ENCODE measurements at regions not wholly inside any gene's neighbourhood (a gene's known extent, or its start where the extent isn't known, plus 50 kb on each side); places are given as distances from the start of the nearest gene placed in this dataset.

- H3K23ac ChIP-seq (ENCODE audit: low read length): no peak overlapping the region
- H2AK5ac ChIP-seq (ENCODE audit: low read length): no peak overlapping the region
- H3K79me1 ChIP-seq (ENCODE audit: low read length): no peaks in the 10 kb centered on the region
- no CpG with 5 or more reads among the region's 9 CpGs for WGBS (ENCODE audit: extremely low coverage, insufficient coverage, low lambda C conversion rate)
- H3K4me1 ChIP-seq (ENCODE audit: control insufficient read depth, low read depth, low read length): no peaks in the 10 kb centered on the region
- no peaks in the 10 kb centered on the region for H3K36me3 ChIP-seq (ENCODE audit: control insufficient read depth, insufficient read depth, low read length)
- H4K8ac ChIP-seq (ENCODE audit: low read depth, low read length): no peak overlapping the region
- H2BK120ac ChIP-seq (ENCODE audit: low read depth, low read length): no peak overlapping the region
- H3K79me2 ChIP-seq (ENCODE audit: control insufficient read depth, insufficient read depth, low read length): no peaks in the 10 kb centered on the region
- H2BK5ac ChIP-seq (ENCODE audit: low read length): no peak overlapping the region
- H4K5ac ChIP-seq (ENCODE audit: low read length): no peak overlapping the region
- no peak overlapping the region for H3K4me2 ChIP-seq (ENCODE audit: low read length)
- H3K56ac ChIP-seq (ENCODE audit: low read length): no peak overlapping the region
- H3K9ac ChIP-seq (ENCODE audit: low read length): no peak overlapping the region
- H3K27ac ChIP-seq (ENCODE audit: low read depth, low read length): no peak overlapping the region
- no peaks in the 10 kb centered on the region for H3K27me3 ChIP-seq (ENCODE audit: insufficient read depth, low read length, poor library complexity)
- no peak overlapping the region for H3K4ac ChIP-seq (ENCODE audit: low read depth, low read length)
- no peak for DNase-seq
- H2BK15ac ChIP-seq (replicated peaks; ENCODE audit: low read depth): no peak overlapping the region
- H3K18ac ChIP-seq (ENCODE audit: low read length): no peak overlapping the region
- no peak overlapping the region for H3K4me3 ChIP-seq (ENCODE audit: low read length)
Measured at GRCh38 chr5:178787889-178788288, 57.4 kb upstream of the ZNF354A start.

DNA sequence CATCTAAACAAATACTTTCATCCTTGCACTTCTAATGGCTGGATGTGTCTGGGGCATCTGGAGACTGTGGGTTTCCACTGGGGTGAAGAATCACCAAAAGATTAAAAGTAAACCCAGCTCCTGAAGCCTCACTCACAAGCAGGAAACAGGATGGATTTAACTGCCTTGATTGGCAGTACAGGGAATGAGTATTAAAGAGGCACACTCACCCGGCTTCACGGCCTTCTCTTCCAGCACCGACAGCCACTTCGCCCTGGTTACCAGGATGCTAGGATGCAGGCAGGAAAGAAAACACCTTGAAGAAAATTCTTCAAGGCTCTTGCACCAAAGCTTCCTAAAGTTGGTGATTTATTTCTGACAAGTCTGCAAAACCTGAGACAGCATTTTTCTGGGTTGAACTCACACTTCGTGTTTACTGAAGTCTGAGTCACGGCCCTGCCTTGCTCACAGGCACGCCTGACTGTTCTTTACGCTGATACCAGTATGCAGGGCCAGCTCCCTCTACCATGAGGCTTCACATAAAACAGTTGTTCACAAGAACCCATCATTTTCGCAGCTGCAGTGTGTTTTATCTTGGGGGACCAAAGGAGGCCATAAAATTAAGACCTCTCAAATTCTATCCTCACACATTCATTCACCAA is 56.5 kb upstream of the ZNF354A start:
- no peak for DNase-seq
- no peak overlapping the region for H3K27ac ChIP-seq (ENCODE audit: low read depth, low read length)
- WGBS (ENCODE audit: extremely low coverage, insufficient coverage, low lambda C conversion rate): no CpG with 5 or more reads among the region's 9 CpGs

DNA sequence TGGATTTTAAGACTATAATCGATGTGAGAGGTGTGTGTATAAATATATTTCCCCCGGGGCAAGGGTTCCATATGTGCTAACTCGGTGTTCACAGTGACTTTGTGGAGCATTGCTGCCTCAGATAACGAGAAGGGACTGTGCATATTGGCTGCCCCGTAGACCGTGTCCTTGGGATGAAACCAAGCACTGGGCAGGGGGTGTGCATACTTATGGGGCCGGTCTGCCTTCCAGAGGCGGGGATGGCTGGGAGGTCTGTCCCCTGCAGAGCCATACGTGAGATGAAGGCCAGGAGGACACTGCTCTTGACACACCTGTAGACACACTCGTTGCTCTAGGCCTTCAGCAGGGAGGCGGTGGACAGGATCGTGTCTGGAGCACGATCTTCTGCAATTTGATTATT is 56.0 kb upstream of the ZNF354A start:
- H3K79me1 ChIP-seq (ENCODE audit: low read length): no peaks in the 10 kb centered on the region
- no peaks in the 10 kb centered on the region for H3K4me1 ChIP-seq (ENCODE audit: control insufficient read depth, low read depth, low read length)
- H3K23ac ChIP-seq (ENCODE audit: low read length): no peak overlapping the region
- H3K79me2 ChIP-seq (ENCODE audit: control insufficient read depth, insufficient read depth, low read length): no peaks in the 10 kb centered on the region
- H3K4me3 ChIP-seq (ENCODE audit: low read length): no peak overlapping the region
- H3K4ac ChIP-seq (ENCODE audit: low read depth, low read length): no peak overlapping the region
- no CpG with 5 or more reads among the region's 13 CpGs for WGBS (ENCODE audit: extremely low coverage, insufficient coverage, low lambda C conversion rate)
- H3K9ac ChIP-seq (ENCODE audit: low read length): no peak overlapping the region
- no peaks in the 10 kb centered on the region for H3K36me3 ChIP-seq (ENCODE audit: control insufficient read depth, insufficient read depth, low read length)
- H2BK5ac ChIP-seq (ENCODE audit: low read length): no peak overlapping the region
- no peak overlapping the region for H3K18ac ChIP-seq (ENCODE audit: low read length)
- no peak overlapping the region for H3K27ac ChIP-seq (ENCODE audit: low read depth, low read length)
- no peak overlapping the region for H3K56ac ChIP-seq (ENCODE audit: low read length)
- H4K8ac ChIP-seq (ENCODE audit: low read depth, low read length): no peak overlapping the region
- no peaks in the 10 kb centered on the region for H3K27me3 ChIP-seq (ENCODE audit: insufficient read depth, low read length, poor library complexity)
- H2AK5ac ChIP-seq (ENCODE audit: low read length): no peak overlapping the region
- H2BK120ac ChIP-seq (ENCODE audit: low read depth, low read length): no peak overlapping the region
- no peak overlapping the region for H3K4me2 ChIP-seq (ENCODE audit: low read length)
- DNase-seq: no peak
- H4K5ac ChIP-seq (ENCODE audit: low read length): no peak overlapping the region
- no peak overlapping the region for H2BK15ac ChIP-seq (replicated peaks; ENCODE audit: low read depth)

More for the DNA sequence above, 56.5 kb upstream of the ZNF354A start:
- H3K4ac ChIP-seq (ENCODE audit: low read depth, low read length): no peak overlapping the region
- no peak overlapping the region for H3K18ac ChIP-seq (ENCODE audit: low read length)
- H3K79me2 ChIP-seq (ENCODE audit: control insufficient read depth, insufficient read depth, low read length): no peaks in the 10 kb centered on the region
- no peak overlapping the region for H2BK5ac ChIP-seq (ENCODE audit: low read length)
- H4K8ac ChIP-seq (ENCODE audit: low read depth, low read length): no peak overlapping the region
- H2BK15ac ChIP-seq (replicated peaks; ENCODE audit: low read depth): no peak overlapping the region
- H3K4me3 ChIP-seq (ENCODE audit: low read length): no peak overlapping the region
- H2AK5ac ChIP-seq (ENCODE audit: low read length): no peak overlapping the region
- H3K9ac ChIP-seq (ENCODE audit: low read length): no peak overlapping the region
- no peak overlapping the region for H3K4me2 ChIP-seq (ENCODE audit: low read length)
- H4K5ac ChIP-seq (ENCODE audit: low read length): no peak overlapping the region
- no peaks in the 10 kb centered on the region for H3K27me3 ChIP-seq (ENCODE audit: insufficient read depth, low read length, poor library complexity)
- H3K23ac ChIP-seq (ENCODE audit: low read length): no peak overlapping the region
- H3K79me1 ChIP-seq (ENCODE audit: low read length): no peaks in the 10 kb centered on the region
- no peak overlapping the region for H3K56ac ChIP-seq (ENCODE audit: low read length)
- no peak overlapping the region for H2BK120ac ChIP-seq (ENCODE audit: low read depth, low read length)
- no peaks in the 10 kb centered on the region for H3K36me3 ChIP-seq (ENCODE audit: control insufficient read depth, insufficient read depth, low read length)
- no peaks in the 10 kb centered on the region for H3K4me1 ChIP-seq (ENCODE audit: control insufficient read depth, low read depth, low read length)

DNA sequence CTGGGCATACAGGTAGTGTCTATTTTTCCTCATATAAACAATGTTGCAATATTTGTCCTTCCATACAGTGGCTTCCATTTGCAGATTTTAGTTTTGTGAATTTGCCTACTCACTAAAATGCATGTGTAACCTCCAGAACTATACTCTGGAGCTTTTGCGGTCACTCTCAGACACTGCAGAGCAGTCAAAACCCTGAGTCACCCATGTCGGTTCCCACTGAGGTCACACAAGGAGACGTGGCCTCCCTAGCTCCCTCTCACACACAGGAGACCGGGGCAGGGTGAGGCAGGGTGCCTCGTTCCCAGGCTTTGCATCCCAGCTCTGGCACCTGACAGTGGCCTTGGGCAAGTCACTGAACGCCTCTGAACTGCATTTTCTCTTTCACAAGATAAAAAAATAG is 55.5 kb upstream of the ZNF354A start:
- H3K27ac ChIP-seq (ENCODE audit: low read depth, low read length): no peak overlapping the region
- DNase-seq: no peak
- H3K56ac ChIP-seq (ENCODE audit: low read length): no peak overlapping the region
- no peak overlapping the region for H2AK5ac ChIP-seq (ENCODE audit: low read length)
- H2BK5ac ChIP-seq (ENCODE audit: low read length): no peak overlapping the region
- no peak overlapping the region for H3K4ac ChIP-seq (ENCODE audit: low read depth, low read length)
- no peak overlapping the region for H4K8ac ChIP-seq (ENCODE audit: low read depth, low read length)
- WGBS (ENCODE audit: extremely low coverage, insufficient coverage, low lambda C conversion rate): no CpG with 5 or more reads among the region's 6 CpGs
- H3K79me2 ChIP-seq (ENCODE audit: control insufficient read depth, insufficient read depth, low read length): no peaks in the 10 kb centered on the region
- no peak overlapping the region for H2BK120ac ChIP-seq (ENCODE audit: low read depth, low read length)
- no peaks in the 10 kb centered on the region for H3K27me3 ChIP-seq (ENCODE audit: insufficient read depth, low read length, poor library complexity)
- H3K79me1 ChIP-seq (ENCODE audit: low read length): no peaks in the 10 kb centered on the region
- H3K4me1 ChIP-seq (ENCODE audit: control insufficient read depth, low read depth, low read length): no peaks in the 10 kb centered on the region
- no peak overlapping the region for H3K4me2 ChIP-seq (ENCODE audit: low read length)
- no peak overlapping the region for H3K18ac ChIP-seq (ENCODE audit: low read length)
- no peak overlapping the region for H3K9ac ChIP-seq (ENCODE audit: low read length)
- no peak overlapping the region for H3K4me3 ChIP-seq (ENCODE audit: low read length)
- H2BK15ac ChIP-seq (replicated peaks; ENCODE audit: low read depth): no peak overlapping the region
- no peaks in the 10 kb centered on the region for H3K36me3 ChIP-seq (ENCODE audit: control insufficient read depth, insufficient read depth, low read length)
- H4K5ac ChIP-seq (ENCODE audit: low read length): no peak overlapping the region
- H3K23ac ChIP-seq (ENCODE audit: low read length): no peak overlapping the region

GRCh38 chr5:178784391-178784790 is 53.9 kb upstream of the ZNF354A start:
- H3K79me1 ChIP-seq (ENCODE audit: low read length): no peaks in the 10 kb centered on the region
- WGBS (ENCODE audit: extremely low coverage, insufficient coverage, low lambda C conversion rate): no CpG with 5 or more reads among the region's 2 CpGs
- no peak overlapping the region for H3K18ac ChIP-seq (ENCODE audit: low read length)
- DNase-seq: no peak
- no peak overlapping the region for H4K8ac ChIP-seq (ENCODE audit: low read depth, low read length)
- H3K56ac ChIP-seq (ENCODE audit: low read length): no peak overlapping the region
- no peak overlapping the region for H4K5ac ChIP-seq (ENCODE audit: low read length)
- no peak overlapping the region for H3K27ac ChIP-seq (ENCODE audit: low read depth, low read length)
- H3K27me3 ChIP-seq (ENCODE audit: insufficient read depth, low read length, poor library complexity): no peaks in the 10 kb centered on the region
- H3K4ac ChIP-seq (ENCODE audit: low read depth, low read length): no peak overlapping the region
- H3K36me3 ChIP-seq (ENCODE audit: control insufficient read depth, insufficient read depth, low read length): no peaks in the 10 kb centered on the region
- no peak overlapping the region for H2BK5ac ChIP-seq (ENCODE audit: low read length)
- no peak overlapping the region for H3K4me3 ChIP-seq (ENCODE audit: low read length)
- H3K23ac ChIP-seq (ENCODE audit: low read length): no peak overlapping the region
- no peak overlapping the region for H2AK5ac ChIP-seq (ENCODE audit: low read length)
- no peak overlapping the region for H2BK15ac ChIP-seq (replicated peaks; ENCODE audit: low read depth)
- H3K9ac ChIP-seq (ENCODE audit: low read length): no peak overlapping the region
- no peaks in the 10 kb centered on the region for H3K4me1 ChIP-seq (ENCODE audit: control insufficient read depth, low read depth, low read length)
- no peaks in the 10 kb centered on the region for H3K79me2 ChIP-seq (ENCODE audit: control insufficient read depth, insufficient read depth, low read length)
- H3K4me2 ChIP-seq (ENCODE audit: low read length): no peak overlapping the region
- no peak overlapping the region for H2BK120ac ChIP-seq (ENCODE audit: low read depth, low read length)

- no peak overlapping the region for H3K4me3 ChIP-seq (ENCODE audit: low read length)
- no peak overlapping the region for H3K23ac ChIP-seq (ENCODE audit: low read length)
- no peaks in the 10 kb centered on the region for H3K36me3 ChIP-seq (ENCODE audit: control insufficient read depth, insufficient read depth, low read length)
- no peak overlapping the region for H3K9ac ChIP-seq (ENCODE audit: low read length)
- H3K4me1 ChIP-seq (ENCODE audit: control insufficient read depth, low read depth, low read length): no peaks in the 10 kb centered on the region
- H3K79me2 ChIP-seq (ENCODE audit: control insufficient read depth, insufficient read depth, low read length): no peaks in the 10 kb centered on the region
- no CpG with 5 or more reads among the region's 14 CpGs for WGBS (ENCODE audit: extremely low coverage, insufficient coverage, low lambda C conversion rate)
- H3K4me2 ChIP-seq (ENCODE audit: low read length): no peak overlapping the region
- no peaks in the 10 kb centered on the region for H3K79me1 ChIP-seq (ENCODE audit: low read length)
- no peak overlapping the region for H3K18ac ChIP-seq (ENCODE audit: low read length)
- H4K8ac ChIP-seq (ENCODE audit: low read depth, low read length): no peak overlapping the region
- no peak overlapping the region for H2AK5ac ChIP-seq (ENCODE audit: low read length)
- DNase-seq: no peak
- no peak overlapping the region for H2BK15ac ChIP-seq (replicated peaks; ENCODE audit: low read depth)
- no peak overlapping the region for H3K4ac ChIP-seq (ENCODE audit: low read depth, low read length)
- H4K5ac ChIP-seq (ENCODE audit: low read length): no peak overlapping the region
- no peak overlapping the region for H2BK5ac ChIP-seq (ENCODE audit: low read length)
- no peaks in the 10 kb centered on the region for H3K27me3 ChIP-seq (ENCODE audit: insufficient read depth, low read length, poor library complexity)
- H3K56ac ChIP-seq (ENCODE audit: low read length): no peak overlapping the region
- no peak overlapping the region for H3K27ac ChIP-seq (ENCODE audit: low read depth, low read length)
- H2BK120ac ChIP-seq (ENCODE audit: low read depth, low read length): no peak overlapping the region
Measured at GRCh38 chr5:178781936-178782335, 51.5 kb upstream of the ZNF354A start.
